ENCODE measurements at regions not wholly inside any gene's neighbourhood (a gene's known extent, or its start where the extent isn't known, plus 50 kb on each side); places are given as distances from the start of the nearest gene placed in this dataset.

GRCh38 chr2:10240161-10240681 is 62.5 kb upstream of the HPCAL1 start:
- TF ChIP-seq BHLHE40 (IDR thresholded peaks at IDR 0.05; ENCODE audit: borderline replicate concordance) (no peak), FOXA1 (IDR thresholded peaks at IDR 0.05) (no peak), FOXM1 (IDR thresholded peaks at IDR 0.05; ENCODE audit: borderline replicate concordance) (no peak), TARDBP (IDR thresholded peaks at IDR 0.05) (no peak), SUZ12 (IDR thresholded peaks at IDR 0.05) (no peak), FOXK2 (IDR thresholded peaks at IDR 0.05) (no peak)

All from HEK293T (cell line).